DMS153 (cell line): ENCODE measurements at regions not wholly inside any gene's neighbourhood (a gene's known extent, or its start where the extent isn't known, plus 50 kb on each side); places are given as distances from the start of the nearest gene placed in this dataset.
"Not testable (repeated sequence)": the region's sequence is repeated elsewhere in the genome, so short reads cannot be mapped to it uniquely, and the experiment has no call there.

Source experiments
- DNase-seq: peaks from one replicate; lab custom pipeline; 2025; lab: John Stamatoyannopoulos, UW

DNA sequence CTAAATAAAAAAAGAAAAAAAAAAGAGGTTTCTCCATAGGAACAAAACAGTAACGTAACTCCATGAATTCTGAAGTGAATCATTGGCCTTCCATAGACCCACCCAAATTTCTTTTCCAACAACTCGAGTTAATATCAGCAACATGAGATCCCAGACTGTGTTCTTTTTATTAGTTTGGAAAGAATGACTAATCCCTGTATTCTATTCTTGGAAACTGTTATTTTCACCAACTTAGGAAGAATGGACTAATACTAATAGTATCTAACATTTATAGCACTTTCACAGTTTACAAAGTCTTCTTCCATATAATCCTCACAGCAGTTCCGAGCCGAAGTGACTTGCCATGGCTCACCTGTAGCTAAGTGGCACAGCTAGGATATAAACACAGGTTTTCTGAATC is 72.7 kb upstream of the SLC4A7 start:
- no peak for DNase-seq

DNA sequence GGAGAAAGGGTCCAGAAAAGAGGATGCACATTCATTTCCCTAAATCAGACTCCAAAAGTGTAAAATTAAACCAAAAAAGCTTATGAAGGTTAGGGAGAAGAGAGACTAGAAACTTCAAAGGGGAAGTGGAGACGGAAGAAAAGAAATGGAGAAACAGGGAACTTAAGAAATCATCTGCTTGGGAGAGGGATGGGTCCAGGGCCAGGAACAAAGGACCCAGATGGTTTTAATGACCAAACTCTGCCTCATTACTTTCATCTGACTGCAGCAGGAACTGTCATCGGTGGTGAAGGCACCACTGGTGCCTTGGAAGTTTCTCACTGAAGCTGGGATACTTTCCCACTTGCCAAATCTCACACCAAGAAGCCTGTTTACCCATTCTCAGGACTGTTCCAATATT is 70.5 kb upstream of the SLC4A7 start:
- no peak for DNase-seq

- no peak for DNase-seq
Observed at GRCh38 chr3:27553886-27554540, 69.8 kb upstream of the SLC4A7 start.

GRCh38 chr3:27552708-27553107 is 68.5 kb upstream of the SLC4A7 start:
- not testable (repeated sequence) for DNase-seq

- DNase-seq: not testable (repeated sequence)
Observed at GRCh38 chr3:27551413-27551812, 67.2 kb upstream of the SLC4A7 start.

- DNase-seq: no peak
Observed at GRCh38 chr3:27545061-27545460, 60.9 kb upstream of the SLC4A7 start.

DNA sequence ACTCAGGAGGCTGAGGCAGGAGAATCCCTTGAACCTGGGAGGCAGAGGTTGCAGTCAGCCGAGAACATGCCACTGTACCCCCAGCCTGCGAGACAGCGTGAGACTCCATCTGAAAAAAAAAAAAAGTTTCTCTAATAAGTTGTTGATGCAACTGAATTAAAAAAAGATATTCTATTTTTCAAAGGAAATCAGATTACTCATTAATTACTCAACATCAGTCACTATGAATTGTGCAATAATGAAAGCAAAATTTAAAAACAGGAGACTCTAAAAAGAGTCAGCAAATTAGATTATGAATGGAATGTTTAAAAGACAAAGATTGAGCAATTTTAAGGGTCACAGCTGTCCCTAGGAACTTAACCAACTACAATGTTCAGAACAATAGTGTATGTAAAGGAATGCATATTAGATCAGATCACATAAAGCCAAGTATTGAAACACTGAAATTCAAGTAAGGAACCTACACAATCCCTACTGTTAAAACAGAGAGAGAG is 60.2 kb upstream of the SLC4A7 start:
- DNase-seq: no peak

- DNase-seq: no peak
Observed at GRCh38 chr3:27542476-27542875, 58.3 kb upstream of the SLC4A7 start.

DNA sequence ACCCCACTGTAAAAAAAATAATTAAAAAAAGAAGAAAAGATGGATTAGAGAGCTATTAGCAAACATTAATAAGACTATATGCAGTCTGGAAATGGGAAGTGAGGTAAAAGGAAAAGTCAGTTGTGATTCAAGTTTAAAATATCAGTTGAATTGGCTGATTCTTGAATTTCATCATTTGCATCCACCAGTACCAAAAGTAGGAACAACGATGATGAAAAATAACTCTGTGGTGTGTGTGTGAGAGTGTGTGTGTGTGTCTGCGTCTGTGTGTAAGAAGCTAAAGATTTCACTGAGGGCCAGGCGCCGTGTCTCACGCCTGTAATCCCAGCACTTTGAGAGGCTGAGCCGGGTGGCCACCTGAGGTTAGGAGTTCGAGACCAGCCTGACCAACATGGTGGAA is 56.0 kb upstream of the SLC4A7 start:
- DNase-seq: no peak

- no peak for DNase-seq
Observed at GRCh38 chr3:27536491-27536890, 52.3 kb upstream of the SLC4A7 start.

DNA sequence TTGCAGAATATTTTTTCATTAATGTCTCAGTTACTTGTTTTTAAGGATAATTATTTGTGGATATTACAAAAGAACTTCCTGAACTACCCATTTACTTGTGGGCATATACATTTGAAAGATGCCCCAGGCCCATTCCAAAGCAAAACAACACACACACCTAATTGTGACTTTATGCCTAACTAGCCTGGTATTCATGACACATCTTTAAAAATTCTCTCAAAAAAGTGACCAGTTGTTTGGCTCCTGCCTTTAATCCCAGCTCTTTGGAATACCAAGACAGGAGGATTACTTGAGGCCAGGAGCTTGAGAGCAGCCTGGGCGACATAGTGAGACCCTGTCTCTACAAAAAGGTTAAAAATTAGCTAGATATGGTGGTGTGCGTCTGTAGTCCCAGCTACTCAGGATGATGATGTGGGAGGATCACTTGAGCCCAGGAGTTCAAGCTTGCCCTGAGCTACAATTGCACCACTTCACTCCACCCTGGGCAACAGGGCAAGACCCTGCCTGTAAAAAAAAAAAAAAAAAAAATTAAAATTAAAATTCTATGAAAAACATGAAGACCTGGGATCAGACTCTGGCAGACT is 51.7 kb upstream of the SLC4A7 start:
- no peak for DNase-seq

DNA sequence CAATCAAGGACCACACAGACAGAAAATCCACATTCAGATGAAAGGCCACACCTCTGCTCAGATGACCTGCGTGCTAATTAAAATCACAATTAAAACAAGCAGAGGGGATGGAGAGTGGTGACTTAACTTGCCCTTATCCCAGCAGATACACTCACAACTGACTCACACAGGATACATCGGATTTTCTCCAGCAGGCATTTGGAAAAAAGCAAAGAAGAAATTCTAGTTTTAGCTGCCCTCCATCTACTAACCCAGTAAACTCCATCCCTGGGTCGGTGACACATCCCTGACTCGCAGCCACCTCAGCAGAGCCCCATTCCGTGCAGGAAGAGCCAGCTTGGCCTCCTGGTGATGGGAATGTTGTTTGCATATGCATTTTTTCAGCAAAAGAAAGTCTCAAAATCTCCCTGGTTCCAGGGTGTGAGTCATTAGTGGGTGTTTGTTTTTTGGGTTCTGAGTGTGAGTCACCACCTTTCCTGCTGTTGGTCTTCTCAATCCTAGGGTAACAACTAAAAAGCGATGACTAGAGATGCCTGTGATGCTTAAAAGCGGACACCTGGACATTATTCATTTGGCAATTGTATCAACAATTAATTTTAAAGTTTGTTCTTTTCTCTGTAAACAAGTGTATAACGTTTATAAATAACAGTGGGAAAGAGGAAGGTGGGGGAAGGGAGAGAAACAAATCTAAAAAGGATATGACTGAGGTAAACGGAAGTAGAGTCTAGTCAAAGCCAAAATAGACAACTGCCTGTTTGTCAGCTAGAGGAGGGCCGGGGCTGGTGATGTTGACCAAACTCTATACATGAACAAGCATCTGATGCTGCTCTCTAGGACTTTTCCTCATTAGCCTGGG is 49.8 kb upstream of the SLC4A7 start:
- no peak for DNase-seq
